NCI-H1436 treated with DMSO at 0.1 percent for 48 hours (cell line): ENCODE measurements at regions not wholly inside any gene's neighbourhood (a gene's known extent, or its start where the extent isn't known, plus 50 kb on each side); places are given as distances from the start of the nearest gene placed in this dataset.
"Not testable (repeated sequence)": the region's sequence is repeated elsewhere in the genome, so short reads cannot be mapped to it uniquely, and the experiment has no call there.

Experiments
- DNase-seq: peaks from one replicate; lab custom pipeline; 2025; lab: John Stamatoyannopoulos, UW

DNA sequence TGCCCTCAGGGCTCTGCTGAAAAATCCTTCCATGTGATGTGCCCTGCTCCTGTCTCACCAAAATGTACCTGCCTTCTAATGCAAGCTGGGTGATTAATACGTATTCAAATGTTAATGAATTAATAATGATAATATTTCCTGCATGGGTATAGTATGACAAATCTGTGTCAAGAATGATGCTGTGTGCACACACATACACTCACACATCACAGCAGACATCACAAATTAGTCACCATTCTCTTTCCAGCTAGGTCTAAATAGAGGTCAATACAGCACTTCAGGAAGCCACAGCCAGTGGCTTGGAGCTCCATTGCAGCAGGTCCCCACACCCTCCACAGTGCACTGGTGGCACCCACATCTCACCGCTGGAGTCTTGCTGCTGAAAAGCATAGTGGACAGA, 681.2 kb upstream of the NRP1 start:
- DNase-seq = no peak

DNA sequence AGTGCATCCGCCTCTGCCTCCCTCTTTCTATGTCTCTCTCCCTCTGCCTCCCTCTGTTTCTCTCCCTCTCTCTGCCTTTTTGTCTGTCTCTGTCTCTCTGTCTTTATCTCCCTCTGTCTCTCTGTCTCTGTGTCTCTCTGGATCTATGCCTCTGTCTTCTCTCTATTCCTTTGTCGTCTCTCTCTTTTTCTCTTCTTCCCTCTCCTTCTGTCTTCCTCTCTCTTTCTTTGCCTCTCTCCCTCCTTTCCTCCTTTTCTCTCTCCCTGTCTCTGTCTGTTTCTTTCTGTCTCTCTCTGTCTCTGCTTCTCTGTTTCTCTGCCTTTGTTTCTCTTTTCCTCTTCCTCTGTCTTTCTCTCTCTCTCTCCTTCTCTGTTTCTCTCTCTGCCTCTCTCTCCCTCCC, 678.8 kb upstream of the NRP1 start:
- no peak for DNase-seq

DNA sequence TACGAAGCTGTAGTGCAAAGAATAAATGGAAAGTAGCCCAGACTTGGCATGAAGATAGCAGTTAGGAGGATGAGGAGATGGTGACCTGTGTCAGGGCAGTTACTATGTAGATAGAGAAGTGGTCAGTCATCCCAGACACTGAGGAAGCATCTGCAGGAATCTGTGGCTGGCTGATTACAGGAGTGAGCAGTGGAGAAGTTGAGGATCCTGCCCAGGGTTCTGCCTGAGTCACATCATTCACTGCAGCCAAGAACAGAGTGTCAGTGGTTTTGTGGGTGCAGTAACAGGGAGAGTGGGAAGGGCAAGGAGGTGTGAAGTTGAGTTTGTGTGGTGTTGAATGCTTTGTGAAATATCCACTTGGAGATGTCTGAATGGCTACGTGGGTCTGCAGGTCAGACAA, 676.4 kb upstream of the NRP1 start:
- no peak for DNase-seq

DNA sequence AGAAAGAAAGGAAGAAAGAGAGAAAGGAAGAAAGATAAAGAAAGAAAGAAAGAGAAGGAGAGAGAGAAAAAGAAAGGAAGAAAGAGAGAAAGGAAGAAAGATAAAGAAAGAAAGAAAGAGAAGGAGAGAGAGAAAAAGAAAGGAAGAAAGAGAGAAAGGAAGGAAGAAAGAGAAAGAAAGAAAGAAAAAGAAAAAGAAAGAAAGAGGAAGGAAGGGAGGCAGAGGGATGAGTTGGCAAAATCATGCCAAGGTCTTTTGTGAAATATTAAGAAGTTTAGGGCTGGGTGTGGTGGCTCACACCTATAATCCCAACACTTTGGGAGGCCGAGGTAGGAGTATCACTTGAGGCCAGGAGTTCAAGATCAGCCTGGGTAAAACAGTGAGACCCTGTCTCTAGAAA, 675.8 kb upstream of the NRP1 start:
- DNase-seq = not testable (repeated sequence)

DNA sequence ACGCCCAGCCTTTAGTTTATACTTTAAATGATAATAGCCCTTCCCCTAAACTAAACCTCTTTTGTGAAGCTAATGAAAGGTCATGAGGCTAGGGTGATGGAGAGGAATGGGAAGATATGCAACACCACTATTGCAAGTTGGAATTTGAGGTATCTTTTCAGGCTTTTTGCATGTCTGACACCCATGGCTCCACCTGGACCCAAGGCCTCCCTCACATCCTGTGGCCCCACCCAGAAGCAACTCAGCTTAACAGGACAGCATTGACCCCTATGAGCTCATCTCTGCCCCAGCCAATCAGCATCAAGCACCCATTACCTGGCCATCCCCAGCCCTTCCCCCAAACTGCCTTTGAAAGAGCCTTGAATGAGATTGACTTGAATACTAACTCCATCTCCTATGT, 674.2 kb upstream of the NRP1 start:
- DNase-seq = no peak

DNA sequence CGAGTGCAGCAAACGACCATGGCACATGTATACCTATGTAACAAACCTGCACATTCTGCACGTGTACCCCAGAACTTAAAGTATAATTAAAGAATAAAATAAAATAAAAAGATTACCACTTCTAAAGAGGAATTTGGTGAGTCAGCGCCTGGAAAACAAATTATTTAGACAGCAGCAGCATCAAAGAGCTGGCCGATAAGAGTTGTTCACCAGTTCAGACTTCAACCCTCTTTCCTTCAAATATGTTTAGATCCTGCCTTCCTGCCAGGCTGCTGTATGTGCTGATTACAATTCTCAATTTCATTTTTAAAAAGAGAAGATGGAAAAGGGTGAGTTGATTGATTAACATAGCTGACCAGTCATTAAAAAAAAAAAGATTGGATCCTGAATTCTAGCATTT, 672.0 kb upstream of the NRP1 start:
- no peak for DNase-seq

DNA sequence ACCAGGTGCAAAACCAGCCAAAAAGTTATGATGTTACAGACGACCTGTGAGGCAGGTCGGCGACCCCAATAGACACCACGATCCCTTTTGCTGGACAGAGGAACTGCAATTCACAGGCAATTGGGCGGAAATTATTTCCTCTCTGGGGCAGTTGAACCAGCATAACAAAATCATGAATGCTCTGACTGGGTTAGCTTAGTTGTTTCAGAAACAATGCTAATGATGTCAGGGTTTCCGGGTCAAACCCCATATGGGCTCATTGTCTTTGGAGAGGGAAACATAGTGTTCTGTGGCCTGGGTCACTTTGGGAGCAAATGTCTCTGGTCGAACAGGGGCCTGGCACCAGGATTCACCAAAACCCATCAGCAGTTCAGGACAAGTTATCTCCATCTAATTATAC, 669.1 kb upstream of the NRP1 start:
- DNase-seq = no peak

DNA sequence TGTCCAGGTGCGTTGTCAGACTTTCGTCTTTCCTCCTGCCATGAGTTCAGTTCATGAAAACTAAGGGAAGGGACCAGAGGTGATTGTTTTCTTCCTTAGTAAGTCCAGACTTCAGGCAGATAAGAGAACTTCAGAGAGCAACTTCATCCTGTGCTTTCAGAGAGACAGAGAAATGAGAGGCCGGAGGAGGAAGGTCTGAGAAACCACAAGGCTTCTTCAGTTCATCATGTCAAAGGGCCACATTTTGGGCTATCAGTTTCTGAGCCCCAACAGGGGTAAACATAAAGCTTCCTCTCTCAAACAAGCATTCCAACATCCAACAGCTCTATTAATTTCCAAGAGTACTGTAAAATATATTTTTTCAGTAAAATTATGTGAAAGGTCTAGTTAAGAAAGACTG, 668.4 kb upstream of the NRP1 start:
- DNase-seq = no peak

DNA sequence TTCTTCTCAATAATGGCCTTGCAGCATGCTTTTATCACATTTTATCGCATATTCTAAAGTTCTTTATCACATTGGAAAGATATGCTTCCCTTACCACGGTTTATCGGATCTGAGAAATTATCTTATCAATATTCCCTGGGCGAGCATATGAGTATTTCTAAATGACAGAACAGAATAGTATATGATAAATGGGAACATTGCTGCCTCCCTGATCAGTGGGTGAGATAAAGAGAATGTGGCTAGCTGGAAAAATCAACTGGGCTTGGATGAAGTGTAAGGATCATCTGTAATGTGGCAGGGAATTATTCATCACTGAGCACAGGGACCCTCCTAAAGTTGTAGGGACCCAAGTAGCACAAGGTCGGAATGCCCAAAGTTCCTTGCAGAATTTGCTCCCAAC, 667.4 kb upstream of the NRP1 start:
- no peak for DNase-seq

DNA sequence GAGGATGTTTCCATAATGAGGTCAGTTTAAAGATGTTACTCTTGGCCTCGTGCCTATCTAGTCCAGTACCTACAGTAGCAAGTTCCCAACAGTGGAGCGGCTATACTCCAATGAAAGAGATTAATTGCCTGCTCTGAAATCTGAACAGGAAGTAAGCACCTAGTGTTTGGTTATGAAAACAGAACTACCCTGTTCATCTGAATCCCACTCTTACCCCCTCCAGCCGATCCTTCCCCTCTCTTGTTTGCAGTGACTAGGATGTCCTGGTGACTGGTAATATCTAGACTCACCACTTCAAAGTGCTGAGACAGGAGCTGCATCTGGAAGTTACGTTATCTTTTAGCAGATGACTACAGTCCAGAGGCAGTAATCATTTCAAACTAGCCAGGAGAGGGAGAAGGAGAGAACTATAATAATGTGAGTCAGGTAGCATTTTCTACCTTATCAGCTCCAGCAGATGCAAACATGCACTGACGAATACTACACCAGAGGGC, 666.7 kb upstream of the NRP1 start:
- DNase-seq = no peak

DNA sequence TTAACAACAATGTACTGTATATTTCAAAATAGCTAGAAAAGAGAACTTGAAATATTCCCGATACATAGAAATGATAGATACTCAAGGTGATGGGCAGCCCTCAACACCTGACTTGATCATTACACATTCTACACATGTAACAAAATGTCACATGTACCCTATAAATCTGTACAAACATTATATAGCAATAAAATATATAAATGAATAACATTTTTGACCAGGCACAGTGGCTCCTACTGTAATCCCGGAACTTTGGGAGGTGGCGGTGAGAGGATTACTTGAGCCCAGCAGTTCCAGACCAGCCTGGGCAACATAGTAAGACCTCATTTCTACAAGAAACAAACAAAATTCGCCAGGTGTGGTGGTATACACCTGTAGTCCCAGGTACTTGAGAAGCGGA, 659.5 kb upstream of the NRP1 start:
- no peak for DNase-seq

DNA sequence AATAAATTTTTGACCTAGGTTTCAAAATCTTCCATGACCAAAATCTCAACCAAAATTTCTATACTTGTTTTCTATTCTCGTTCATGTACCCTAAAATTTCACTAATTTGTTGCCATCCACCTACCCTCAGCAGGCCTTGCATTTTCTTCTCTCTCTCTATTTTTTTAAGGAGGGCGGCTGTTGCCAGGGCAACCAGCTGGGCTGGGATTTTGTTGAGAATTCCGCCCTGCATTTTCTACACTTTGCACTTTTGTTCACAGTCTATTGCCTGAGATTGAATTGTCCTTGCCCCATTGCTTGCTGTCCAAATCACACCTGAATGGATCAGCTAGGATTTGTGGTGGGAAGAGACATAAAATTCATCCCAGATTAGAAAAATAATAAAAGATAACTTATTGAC, 657.5 kb upstream of the NRP1 start:
- DNase-seq = no peak

DNA sequence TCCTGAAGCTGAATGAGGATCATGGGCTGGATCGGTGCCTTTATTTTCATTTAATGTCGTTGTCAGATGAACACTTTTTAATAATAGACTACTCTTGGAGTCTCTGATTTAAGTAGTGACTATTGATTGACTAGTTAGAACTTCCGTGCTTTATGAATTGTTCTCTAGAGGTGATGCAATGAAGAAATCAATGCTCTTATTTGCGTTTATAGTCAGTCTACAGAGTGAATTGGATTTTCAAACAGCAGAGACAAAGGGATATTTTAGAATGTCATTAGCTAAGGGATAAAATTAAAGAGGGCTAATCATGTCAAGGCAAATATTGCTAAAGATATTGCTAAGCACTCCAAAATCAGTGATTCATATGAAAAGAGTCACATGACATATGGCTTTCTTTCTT, 652.0 kb upstream of the NRP1 start:
- no peak for DNase-seq

DNA sequence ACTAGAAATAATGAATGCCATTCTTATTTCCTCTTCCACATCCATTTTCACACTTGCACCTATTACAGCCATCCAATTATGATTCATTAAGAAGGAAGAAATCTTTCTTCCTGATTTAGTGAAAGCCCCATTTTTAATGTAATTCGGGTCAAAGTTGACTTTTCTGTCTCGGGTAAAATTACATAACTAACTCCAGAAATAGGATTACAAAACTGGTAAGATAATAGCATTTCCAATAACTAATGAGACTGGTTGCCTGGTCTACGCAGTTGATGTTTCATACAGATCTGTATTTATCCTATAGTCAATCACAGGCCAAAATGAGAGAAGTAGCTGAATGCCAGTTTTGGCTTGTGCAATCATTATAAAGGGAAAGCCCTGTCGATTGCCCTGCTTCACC, 651.5 kb upstream of the NRP1 start:
- no peak for DNase-seq

DNA sequence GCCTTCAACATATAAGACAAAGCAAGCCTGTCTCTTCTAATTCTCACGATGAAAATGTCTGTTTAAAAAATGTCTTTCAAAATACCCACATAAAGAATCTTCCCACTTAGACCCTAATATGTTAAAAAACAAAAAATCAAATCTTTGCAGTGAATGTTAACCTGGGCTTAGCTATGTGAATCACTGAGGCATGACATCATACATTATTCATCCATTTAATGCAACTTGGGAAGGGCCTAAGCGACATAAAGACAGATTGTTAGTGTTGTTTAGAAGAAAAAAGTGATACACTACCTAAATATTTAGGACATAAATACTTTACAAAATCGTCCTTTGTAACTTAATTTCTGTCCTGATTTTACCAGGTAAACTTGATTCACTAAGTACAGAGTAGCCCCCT, 648.5 kb upstream of the NRP1 start:
- no peak for DNase-seq

DNA sequence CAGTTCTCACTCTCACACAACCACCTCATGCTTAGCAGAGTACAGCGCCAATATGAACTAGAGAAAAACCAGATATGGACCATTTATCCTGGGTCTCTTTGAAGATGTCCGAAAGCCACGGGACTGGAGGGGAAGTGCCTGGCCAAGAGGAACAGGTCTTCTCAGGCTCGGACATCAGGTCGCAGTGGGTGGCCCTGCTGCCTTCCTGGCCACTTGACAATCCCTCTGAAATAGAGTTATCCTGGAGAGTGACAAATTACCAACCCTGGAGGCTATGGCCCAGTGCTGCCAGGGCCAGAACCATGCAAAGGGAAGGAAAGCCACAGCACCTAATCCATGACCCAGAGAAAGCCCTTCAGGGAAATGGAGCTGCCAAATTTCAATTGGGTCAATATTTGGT, 646.8 kb upstream of the NRP1 start:
- no peak for DNase-seq

DNA sequence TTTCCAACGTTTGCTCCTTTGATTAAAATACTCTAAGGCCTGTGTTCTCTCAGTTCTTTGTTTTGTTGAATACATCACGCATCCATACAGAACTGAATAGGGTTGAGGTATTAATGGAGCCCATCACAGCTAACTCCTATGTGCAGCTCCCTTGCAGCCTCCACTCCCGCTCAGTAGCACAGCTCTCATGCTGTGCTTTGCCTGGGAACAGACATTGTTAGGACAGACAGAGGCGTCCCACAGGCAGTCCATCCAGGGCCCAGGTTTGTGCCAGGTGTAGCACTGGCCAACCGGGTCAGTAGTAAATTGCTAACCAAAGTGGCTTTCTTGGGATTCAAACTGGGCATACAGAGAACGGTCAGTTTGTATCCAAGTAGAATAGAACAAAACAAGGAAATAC, 644.7 kb upstream of the NRP1 start:
- no peak for DNase-seq

DNA sequence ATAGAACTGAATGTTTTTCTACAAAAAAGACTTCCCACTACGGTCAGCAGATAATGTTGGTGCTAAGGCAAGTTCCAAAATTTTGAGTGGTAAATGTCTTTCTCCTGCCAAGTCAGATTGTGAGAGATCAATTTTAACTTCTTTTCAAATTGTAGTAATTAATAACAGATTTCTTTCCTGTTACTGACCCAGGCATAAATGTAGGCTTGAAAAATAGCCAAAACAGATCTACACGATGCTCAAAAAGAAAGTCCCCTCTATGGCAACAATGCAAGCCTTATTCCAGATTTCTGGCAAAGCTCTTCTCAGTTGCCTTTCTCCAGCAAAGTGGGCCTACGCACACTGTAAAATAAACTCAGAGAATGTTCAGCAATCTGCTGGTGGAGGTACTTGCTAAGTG, 641.0 kb upstream of the NRP1 start:
- no peak for DNase-seq

DNA sequence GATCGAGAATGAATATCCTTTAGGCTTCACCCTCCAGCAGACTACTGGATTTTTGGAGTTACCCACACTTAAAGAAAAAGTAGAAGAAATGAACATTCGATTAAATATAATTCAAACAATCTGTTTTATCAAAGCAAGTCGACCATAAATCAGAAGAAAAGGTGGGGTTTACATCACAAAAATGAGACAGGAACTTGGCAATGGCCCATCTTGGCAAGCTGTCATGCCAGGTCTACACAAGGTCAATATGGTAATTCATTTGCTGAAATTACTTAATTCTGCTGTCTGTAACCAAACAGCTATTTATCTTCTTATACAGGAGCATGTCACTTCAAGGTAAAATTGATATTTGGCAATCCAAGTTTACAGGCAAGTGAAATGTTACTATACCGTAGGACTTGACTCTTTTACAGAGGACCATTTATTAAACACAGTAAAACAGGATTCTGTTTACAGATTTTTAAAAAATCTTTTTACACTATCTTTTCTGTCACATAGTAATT, 640.6 kb upstream of the NRP1 start:
- no peak for DNase-seq

DNA sequence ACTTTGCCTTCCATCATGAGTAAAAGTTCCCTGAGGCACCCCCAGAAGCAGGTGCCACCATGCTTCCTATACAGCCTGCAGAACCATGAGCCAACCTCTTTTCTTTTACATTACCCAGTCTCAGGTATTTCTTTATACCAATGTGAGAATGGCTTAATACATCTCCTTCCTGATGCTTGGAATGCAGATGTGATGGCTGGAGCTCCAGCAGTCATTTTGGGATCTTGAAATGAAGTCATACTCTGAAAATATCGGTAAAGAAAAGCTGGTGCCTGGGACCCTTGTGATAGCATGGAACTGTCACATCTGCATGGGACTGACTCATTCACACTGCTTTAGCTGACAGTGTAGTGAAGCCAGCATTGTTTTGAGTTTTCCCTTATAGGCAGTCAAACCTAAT, 634.5 kb upstream of the NRP1 start:
- no peak for DNase-seq

DNA sequence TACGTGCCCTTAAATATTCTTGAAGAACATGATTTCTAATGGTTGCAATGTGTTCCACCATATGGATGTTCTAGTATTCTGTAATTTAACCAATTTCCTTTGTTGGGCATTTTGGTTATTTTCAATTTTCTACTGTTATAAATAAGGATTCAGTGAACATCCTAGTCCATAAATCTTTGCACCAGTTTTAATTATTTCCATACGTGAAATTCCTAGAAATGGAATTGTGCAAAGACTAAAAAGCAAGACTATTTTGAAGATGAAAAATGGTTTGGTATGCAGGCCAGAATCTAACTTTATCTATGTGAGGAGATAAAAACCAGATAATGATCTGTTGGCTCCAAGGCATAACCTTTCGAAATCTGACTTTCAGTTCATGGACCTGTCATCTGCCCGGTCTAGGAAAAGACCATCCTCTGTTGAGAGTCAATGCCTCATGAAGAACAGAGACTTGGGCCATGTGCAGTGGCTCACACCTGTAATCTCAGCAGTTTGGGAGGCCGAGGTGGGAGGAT, 633.2 kb upstream of the NRP1 start:
- no peak for DNase-seq

DNA sequence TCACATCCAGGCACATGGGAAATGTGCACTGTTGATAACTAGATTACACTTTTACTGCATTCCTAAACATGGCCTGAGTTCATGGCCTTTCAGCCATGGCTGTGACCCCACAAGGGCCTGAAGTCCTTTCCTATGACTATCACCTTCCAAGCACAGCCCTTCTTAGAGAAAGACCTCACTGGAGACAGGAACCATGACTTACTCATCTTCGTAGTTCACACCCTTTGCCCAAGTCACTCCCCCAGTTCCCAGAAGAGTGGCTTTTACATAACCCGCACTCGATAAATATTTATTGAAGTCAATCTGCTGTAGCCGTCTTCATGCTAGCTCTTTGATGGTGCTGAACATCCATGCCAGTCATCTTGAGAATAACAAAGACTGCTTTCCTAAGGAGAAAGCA, 632.5 kb upstream of the NRP1 start:
- no peak for DNase-seq

DNA sequence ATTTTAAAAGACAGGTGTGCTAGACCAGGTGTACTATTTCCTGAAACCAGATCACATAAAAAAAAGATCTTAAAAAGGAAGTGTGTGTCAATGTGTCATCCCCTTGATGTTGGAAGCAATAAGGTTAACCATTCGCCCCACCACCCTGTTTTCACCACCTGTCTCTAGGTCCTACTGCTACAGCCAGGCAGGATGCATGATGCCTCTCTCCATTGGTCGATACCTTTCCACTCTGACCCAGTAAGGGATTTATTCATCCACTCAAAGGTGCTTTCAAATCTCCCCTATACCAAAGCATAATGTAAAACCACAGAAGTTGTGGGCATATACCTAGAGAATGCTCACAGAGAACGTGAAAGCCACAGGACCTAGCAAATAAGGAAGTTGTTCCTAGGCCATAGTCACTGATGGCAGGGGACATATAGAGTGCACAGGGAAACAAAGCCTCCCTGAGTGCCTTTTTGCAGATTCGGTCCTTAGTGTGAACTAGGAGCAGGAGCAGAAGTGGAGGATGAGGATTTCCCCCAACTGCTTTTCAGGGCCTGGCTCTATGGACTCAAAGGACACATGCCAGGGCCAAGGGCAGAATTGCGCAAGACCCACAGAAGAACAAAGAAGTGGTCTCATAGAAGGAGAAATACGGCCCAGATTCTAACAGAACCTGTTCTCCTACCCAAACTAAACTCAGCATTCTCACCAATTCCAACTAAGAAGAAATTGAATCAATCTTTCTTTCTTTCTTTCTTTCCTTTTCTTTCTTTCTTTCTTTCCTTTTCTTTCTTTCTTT, 631.5 kb upstream of the NRP1 start:
- no peak for DNase-seq

DNA sequence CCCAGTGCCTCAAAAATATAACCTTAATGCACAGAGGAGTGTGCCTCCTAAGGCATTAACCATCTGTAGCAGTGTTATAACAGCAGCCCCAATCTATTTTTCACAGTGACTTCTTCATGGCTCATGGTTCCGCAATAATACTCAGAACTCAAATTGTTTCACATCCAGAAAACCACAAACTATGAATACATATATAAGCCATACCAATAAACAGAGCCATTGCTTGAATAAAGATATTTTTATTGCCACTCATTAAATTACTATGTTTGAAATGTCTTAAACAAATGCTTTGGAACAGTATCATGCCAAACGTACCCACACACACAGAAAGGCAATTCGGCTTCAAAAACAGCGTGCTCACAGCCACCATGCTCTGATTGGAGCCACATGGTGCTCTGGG, 629.3 kb upstream of the NRP1 start:
- DNase-seq = no peak
